ENCODE measurements at regions not wholly inside any gene's neighbourhood (a gene's known extent, or its start where the extent isn't known, plus 50 kb on each side); places are given as distances from the start of the nearest gene placed in this dataset.
"Not testable (repeated sequence)": the region's sequence is repeated elsewhere in the genome, so short reads cannot be mapped to it uniquely, and the experiment has no call there.

DNA sequence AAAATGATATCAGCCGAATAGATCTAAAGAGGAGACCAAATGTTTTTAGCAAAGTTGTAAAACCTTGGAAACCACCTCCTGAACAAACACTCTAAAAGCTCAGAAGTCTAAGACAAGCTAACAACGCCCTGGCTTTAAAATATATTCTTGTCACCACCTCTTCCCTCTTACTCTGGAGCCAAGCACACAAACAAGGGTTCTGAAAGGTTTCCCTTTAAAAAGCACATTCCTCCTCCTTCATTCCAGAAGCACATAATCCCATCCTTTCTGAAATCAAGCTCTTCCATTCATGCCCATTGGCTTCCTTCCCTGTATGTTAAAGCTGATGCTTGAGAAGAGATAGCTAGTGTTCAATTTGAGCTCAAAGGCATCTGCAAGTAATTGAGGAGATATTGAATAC, 382.0 kb downstream of the LNPK start:
- ATAC-seq (ENCODE audit: low read depth) (no peak), DNase-seq (ENCODE audit: low spot score in 2 of 2) (no peak)
- Mint-ChIP-seq H3K9me3 (peaks cover 4% of the 10 kb centered on the region), H3K4me1 (no peaks in the 10 kb centered on the region), H3K27me3 (peaks cover 4% of the 10 kb centered on the region), H3K4me3 (no peak overlapping the region), H3K36me3 (no peaks in the 10 kb centered on the region), H3K27ac (no peak overlapping the region)

- peaks cover 4% of the 10 kb centered on the region for H3K9me3 Mint-ChIP-seq
- ATAC-seq (ENCODE audit: low read depth) (no peak), DNase-seq (ENCODE audit: low spot score in 2 of 2) (no peak)
- no peaks in the 10 kb centered on the region for H3K4me1 Mint-ChIP-seq
- H3K4me3 Mint-ChIP-seq = no peak overlapping the region
- peaks cover 4% of the 10 kb centered on the region for H3K27me3 Mint-ChIP-seq
- H3K36me3 Mint-ChIP-seq = no peaks in the 10 kb centered on the region
- H3K27ac Mint-ChIP-seq = no peak overlapping the region
Observed at GRCh38 chr2:175619179-175620045, 382.7 kb downstream of the LNPK start.

GRCh38 chr2:175612280-175612679, 389.8 kb downstream of the LNPK start:
- DNase-seq (ENCODE audit: low spot score in 2 of 2) (no peak), ATAC-seq (ENCODE audit: low read depth) (no peak)
- Mint-ChIP-seq H3K9me3 (peaks cover 4% of the 10 kb centered on the region), H3K4me3 (no peak overlapping the region), H3K27me3 (peaks cover 1% of the 10 kb centered on the region), H3K36me3 (no peaks in the 10 kb centered on the region), H3K4me1 (no peaks in the 10 kb centered on the region), H3K27ac (no peak overlapping the region)

GRCh38 chr2:175606010-175606841, 395.8 kb downstream of the LNPK start:
- H3K4me1 Mint-ChIP-seq = no peaks in the 10 kb centered on the region

GRCh38 chr2:175605640-175606009, 396.4 kb downstream of the LNPK start:
- Mint-ChIP-seq H3K4me1 (no peaks in the 10 kb centered on the region), H3K36me3 (no peaks in the 10 kb centered on the region), H3K4me3 (no peak overlapping the region), H3K27ac (no peak overlapping the region), H3K27me3 (peaks cover 1% of the 10 kb centered on the region), H3K9me3 (peaks cover 1% of the 10 kb centered on the region)
- ATAC-seq (ENCODE audit: low read depth) (no peak), DNase-seq (ENCODE audit: low spot score in 2 of 2) (no peak)

More at GRCh38 chr2:175606010-175606841, 395.8 kb downstream of the LNPK start:
- no peak overlapping the region for H3K4me3 Mint-ChIP-seq
- peaks cover 1% of the 10 kb centered on the region for H3K27me3 Mint-ChIP-seq
- DNase-seq (ENCODE audit: low spot score in 2 of 2) (no peak), ATAC-seq (ENCODE audit: low read depth) (no peak)
- peaks cover 1% of the 10 kb centered on the region for H3K9me3 Mint-ChIP-seq
- H3K36me3 Mint-ChIP-seq = no peaks in the 10 kb centered on the region
- no peak overlapping the region for H3K27ac Mint-ChIP-seq

GRCh38 chr2:175601969-175602368, 400.1 kb downstream of the LNPK start:
- no peak overlapping the region for H3K27ac Mint-ChIP-seq
- H3K27me3 Mint-ChIP-seq = peaks cover 1% of the 10 kb centered on the region
- ATAC-seq (ENCODE audit: low read depth) = no peak
- H3K4me1 Mint-ChIP-seq = no peaks in the 10 kb centered on the region
- H3K36me3 Mint-ChIP-seq = no peaks in the 10 kb centered on the region
- DNase-seq (ENCODE audit: low spot score in 2 of 2) = no peak
- no peak overlapping the region for H3K4me3 Mint-ChIP-seq
- no peaks in the 10 kb centered on the region for H3K9me3 Mint-ChIP-seq

DNA sequence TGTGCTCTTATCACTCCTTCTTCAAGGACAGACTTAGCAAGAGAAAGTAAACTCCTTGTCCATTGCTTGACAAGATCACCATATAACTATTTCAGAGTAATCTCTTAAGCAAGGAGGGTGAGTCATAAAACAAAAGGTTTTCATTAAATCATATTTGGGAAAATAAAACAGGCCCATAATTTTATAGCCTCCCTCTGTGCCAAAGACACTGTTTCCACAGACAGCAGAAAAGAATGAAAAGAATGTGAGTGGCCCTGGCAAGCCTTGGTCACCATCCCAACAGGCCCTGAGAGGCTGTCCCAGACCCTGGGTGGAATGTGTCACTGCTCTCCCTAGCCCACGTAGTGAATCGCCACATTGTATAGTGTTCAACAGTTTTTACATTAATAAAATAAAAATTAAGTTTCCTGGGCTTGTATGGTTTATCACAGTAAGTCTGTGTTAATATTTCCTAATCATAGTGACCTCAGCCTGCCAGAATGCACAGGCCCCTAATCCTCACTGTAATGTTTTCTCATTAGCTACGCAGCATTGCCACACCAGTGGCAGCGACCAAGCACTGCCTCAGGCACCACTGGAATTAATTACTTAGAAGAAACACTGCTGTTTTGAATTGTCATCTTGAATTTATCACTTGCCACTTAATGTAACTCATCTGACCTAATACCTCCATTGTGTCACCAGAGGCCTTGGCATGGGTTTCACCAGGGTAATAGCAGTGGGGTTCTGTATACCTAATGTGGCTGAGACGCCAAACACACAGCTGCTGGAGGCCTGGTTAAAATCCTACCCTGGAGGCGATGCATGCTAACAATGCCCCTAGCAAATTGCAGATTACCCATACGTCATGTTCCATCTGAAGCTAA, 401.9 kb downstream of the LNPK start:
- H3K9me3 Mint-ChIP-seq = no peaks in the 10 kb centered on the region
- DNase-seq (ENCODE audit: low spot score in 2 of 2) = no peak
- H3K4me3 Mint-ChIP-seq = no peak overlapping the region
- no peak overlapping the region for H3K27ac Mint-ChIP-seq
- H3K36me3 Mint-ChIP-seq = no peaks in the 10 kb centered on the region
- no peaks in the 10 kb centered on the region for H3K4me1 Mint-ChIP-seq
- no peak for ATAC-seq (ENCODE audit: low read depth)
- H3K27me3 Mint-ChIP-seq = peaks cover 1% of the 10 kb centered on the region

DNA sequence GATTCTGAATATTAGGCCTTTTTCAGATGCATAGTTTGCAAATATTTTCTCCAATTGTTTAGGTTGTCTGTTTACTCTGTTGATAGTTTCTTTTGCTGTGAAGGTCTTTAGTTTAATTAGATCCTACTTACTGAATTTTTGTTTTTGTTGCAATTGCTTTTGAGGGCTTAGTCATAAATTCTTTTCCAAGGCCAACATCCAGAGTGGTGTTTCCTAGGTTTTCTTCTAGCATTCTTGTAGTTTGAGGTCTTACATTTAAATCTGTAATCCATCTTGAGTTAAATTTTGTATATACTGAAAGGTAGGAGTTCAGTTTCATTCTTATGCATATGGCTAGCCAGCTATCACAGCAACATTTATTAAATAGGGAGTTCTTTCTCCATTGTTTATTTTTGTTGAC, 404.8 kb downstream of the LNPK start:
- no peak overlapping the region for H3K4me3 Mint-ChIP-seq
- peaks cover 3% of the 10 kb centered on the region for H3K27me3 Mint-ChIP-seq
- no peaks in the 10 kb centered on the region for H3K36me3 Mint-ChIP-seq
- DNase-seq (ENCODE audit: low spot score in 2 of 2) (no peak), ATAC-seq (ENCODE audit: low read depth) (no peak)
- no peak overlapping the region for H3K27ac Mint-ChIP-seq
- H3K9me3 Mint-ChIP-seq = no peaks in the 10 kb centered on the region
- no peaks in the 10 kb centered on the region for H3K4me1 Mint-ChIP-seq

- Mint-ChIP-seq H3K4me1 (no peaks in the 10 kb centered on the region), H3K4me3 (no peak overlapping the region), H3K9me3 (no peaks in the 10 kb centered on the region), H3K36me3 (no peaks in the 10 kb centered on the region), H3K27me3 (peaks cover 3% of the 10 kb centered on the region), H3K27ac (no peak overlapping the region)
- ATAC-seq (ENCODE audit: low read depth) (no peak), DNase-seq (ENCODE audit: low spot score in 2 of 2) (no peak)
Observed at GRCh38 chr2:175595139-175595538, 406.9 kb downstream of the LNPK start.

DNA sequence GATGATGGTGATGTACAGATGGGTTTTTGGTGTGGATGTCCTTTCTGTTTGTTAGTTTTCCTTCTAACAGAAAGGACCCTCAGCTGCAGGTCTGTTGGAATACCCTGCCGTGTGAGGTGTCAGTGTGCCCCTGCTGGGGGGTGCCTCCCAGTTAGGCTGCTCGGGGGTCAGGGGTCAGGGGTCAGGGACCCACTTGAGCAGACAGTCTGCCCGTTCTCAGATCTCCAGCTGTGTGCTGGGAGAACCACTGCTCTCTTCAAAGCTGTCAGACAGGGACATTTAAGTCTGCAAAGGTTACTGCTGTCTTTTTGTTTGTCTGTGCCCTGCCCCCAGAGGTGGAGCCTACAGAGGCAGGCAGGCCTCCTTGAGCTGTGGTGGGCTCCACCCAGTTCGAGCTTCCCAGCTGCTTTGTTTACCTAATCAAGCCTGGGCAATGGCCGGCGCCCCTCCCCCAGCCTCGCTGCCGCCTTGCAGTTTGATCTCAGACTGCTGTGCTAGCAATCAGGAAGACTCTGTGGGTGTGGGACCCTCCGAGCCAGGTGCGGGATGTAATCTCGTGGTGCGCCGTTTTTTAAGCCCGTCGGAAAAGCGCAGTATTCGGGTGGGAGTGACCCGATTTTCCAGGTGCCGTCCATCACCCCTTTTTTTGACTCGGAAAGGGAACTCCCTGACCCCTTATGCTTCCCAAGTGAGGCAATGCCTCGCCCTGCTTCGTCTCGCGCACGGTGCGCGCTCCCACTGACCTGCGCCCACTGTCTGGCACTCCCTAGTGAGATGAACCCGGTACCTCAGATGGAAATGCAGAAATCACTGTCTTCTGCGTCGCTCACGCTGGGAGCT, 408.2 kb downstream of the LNPK start:
- not testable (repeated sequence) for H3K27me3 Mint-ChIP-seq; H3K4me3 Mint-ChIP-seq; H3K36me3 Mint-ChIP-seq; ATAC-seq (ENCODE audit: low read depth); H3K9me3 Mint-ChIP-seq; H3K4me1 Mint-ChIP-seq; DNase-seq (ENCODE audit: low spot score in 2 of 2); H3K27ac Mint-ChIP-seq

DNA sequence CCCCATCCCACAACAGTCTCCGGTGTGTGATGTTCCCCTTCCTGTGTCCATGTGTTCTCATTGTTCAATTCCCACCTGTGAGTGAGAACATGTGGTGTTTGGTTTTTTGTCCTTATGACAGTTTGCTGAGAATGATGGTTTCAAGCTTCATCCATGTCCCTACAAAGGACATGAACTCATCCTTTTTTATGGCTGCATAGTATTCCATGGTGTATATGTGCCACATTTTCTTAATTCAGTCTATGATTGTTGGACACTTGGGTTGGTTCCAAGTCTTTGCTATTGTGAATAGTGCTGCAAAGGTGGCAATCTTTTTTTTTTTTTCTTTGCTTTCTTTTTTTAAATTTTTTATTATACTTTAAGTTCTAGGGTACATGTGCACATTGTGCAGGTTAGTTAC, 406.7 kb upstream of the ATP5MC3 start:
- H3K27ac Mint-ChIP-seq; H3K4me3 Mint-ChIP-seq; ATAC-seq (ENCODE audit: low read depth); H3K4me1 Mint-ChIP-seq; DNase-seq (ENCODE audit: low spot score in 2 of 2); H3K9me3 Mint-ChIP-seq; H3K36me3 Mint-ChIP-seq; H3K27me3 Mint-ChIP-seq: not testable (repeated sequence)

- H3K9me3 Mint-ChIP-seq = peaks cover 3% of the 10 kb centered on the region
Observed at GRCh38 chr2:175585496-175585895, 404.0 kb upstream of the ATP5MC3 start.

DNA sequence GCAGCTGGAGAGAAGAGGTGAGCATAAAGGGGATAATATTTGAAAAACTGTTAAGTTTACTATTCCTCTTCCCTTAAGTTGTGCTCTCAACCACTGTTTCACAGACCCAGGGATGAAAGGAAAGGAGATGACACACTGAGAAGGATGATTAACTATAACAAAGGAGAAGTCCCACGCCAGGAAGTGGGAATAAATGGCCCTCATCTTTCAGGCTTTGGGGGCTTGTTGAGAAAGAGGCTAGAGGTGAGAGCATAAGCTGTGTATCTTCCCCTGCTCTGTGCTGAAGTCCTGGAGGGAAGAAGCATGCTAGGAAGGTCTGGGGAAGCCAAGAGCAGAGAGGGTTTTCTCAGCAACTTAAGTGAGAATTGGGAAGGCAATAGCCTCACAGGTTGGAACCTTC, 399.1 kb upstream of the ATP5MC3 start:
- Mint-ChIP-seq H3K27me3 (no peaks in the 10 kb centered on the region), H3K27ac (no peak overlapping the region), H3K36me3 (no peaks in the 10 kb centered on the region), H3K4me1 (peaks cover 5% of the 10 kb centered on the region), H3K4me3 (no peak overlapping the region), H3K9me3 (peaks cover 1% of the 10 kb centered on the region)
- DNase-seq (ENCODE audit: low spot score in 2 of 2) = no peak
- no peak for ATAC-seq (ENCODE audit: low read depth)

More at GRCh38 chr2:175585496-175585895, 404.0 kb upstream of the ATP5MC3 start:
- ATAC-seq (ENCODE audit: low read depth) (no peak), DNase-seq (ENCODE audit: low spot score in 2 of 2) (no peak)
- no peaks in the 10 kb centered on the region for H3K36me3 Mint-ChIP-seq
- H3K4me1 Mint-ChIP-seq = no peaks in the 10 kb centered on the region
- no peak overlapping the region for H3K27ac Mint-ChIP-seq
- no peak overlapping the region for H3K4me3 Mint-ChIP-seq
- no peaks in the 10 kb centered on the region for H3K27me3 Mint-ChIP-seq
